ENCODE measurements at regions not wholly inside any gene's neighbourhood (a gene's known extent, or its start where the extent isn't known, plus 50 kb on each side); places are given as distances from the start of the nearest gene placed in this dataset.

DNA sequence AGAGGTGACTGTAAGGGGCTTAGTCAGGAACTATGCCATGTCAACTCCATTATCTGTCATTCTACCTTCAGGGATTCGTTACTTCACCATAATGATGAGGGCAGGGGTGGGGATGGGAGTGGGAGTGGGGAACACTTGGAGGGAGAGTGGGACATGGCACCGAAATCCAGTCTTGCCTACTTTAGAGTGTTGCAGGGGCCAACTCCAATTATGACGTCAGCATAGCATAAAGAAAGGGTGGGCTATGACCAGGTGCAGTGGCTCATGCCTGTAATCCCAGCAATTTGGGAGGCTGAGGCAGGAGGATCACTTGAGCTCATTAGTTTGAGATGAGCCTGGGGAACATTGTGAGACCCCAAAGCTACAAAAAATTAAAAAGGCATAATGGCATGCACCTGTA is 512.2 kb downstream of the GATA3 start:
- H3K4me3 ChIP-seq (ENCODE audit: low read depth, low read length) = no peak overlapping the region

DNA sequence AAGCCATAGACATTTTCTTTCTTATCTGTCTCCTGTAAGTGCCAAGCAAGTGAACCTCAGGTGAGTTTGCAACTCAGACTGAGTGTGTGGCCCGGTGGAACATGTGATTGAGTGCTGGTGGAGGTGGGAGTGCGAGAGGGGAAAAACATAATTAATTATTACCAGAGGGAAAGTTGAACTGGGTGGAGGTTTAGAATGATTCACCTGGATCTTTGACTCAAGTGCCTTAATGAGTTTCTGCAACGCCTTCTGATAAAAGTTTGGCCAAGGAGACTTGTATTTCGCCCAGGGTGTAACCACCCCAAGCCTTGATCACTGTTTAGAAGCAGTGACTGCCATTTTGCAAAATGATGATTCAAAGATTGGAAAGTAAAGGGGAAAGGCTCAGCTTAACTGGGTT is 513.9 kb downstream of the GATA3 start:
- TF ChIP-seq, protein P1, sequence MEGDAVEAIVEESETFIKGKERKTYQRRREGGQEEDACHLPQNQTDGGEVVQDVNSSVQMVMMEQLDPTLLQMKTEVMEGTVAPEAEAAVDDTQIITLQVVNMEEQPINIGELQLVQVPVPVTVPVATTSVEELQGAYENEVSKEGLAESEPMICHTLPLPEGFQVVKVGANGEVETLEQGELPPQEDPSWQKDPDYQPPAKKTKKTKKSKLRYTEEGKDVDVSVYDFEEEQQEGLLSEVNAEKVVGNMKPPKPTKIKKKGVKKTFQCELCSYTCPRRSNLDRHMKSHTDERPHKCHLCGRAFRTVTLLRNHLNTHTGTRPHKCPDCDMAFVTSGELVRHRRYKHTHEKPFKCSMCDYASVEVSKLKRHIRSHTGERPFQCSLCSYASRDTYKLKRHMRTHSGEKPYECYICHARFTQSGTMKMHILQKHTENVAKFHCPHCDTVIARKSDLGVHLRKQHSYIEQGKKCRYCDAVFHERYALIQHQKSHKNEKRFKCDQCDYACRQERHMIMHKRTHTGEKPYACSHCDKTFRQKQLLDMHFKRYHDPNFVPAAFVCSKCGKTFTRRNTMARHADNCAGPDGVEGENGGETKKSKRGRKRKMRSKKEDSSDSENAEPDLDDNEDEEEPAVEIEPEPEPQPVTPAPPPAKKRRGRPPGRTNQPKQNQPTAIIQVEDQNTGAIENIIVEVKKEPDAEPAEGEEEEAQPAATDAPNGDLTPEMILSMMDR (IDR thresholded peaks at IDR 0.05; ENCODE audit: borderline replicate concordance, insufficient read depth, low read depth, low read length) = no peak
- no peak overlapping the region for H3K4me3 ChIP-seq (ENCODE audit: low read depth, low read length)

More for the DNA sequence above, 512.2 kb downstream of the GATA3 start:
- TF ChIP-seq, protein P1 (IDR thresholded peaks at IDR 0.05; ENCODE audit: borderline replicate concordance, insufficient read depth, low read depth, low read length) = no peak

DNA sequence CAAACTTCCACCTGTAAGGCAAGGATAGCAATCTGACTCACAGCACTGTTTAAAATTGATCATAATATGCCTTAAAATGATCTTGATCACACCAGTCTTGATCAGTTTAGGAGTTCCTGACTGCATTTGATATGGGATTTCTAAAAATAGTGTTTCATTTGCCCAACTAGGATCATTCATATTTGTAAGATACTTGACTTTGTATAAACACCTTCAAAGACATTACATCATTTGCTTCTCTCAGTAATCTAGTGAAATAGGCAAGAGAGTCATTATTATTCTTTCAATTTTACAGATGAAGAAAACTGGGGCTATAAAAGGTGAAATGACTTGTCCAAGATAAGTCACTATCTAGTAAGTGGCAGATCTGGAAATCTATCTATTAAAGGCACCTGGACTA is 521.1 kb downstream of the GATA3 start:
- TF ChIP-seq, protein P1 (IDR thresholded peaks at IDR 0.05; ENCODE audit: borderline replicate concordance, insufficient read depth, low read depth, low read length) = no peak
- H3K4me3 ChIP-seq (ENCODE audit: low read depth, low read length) = no peak overlapping the region

DNA sequence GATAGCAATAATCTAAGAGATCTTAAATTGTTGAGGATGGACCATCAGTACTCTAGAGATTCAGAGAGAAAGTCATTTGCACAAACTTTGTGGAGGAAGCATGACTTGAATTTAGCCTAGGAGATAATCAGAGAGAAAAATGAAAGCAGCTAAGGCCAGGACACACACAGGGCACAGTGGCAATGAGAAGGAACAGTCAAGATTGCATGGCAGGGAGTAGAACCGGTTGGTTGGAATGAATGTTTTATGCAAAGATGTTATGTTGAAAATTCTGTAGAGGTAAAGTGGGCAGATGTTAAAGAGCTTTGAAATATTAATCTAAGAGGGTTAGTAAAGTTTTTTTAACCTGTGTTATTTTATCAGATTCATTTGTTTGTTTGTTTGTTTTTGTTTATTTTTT is 521.8 kb downstream of the GATA3 start:
- TF ChIP-seq, protein P1 (IDR thresholded peaks at IDR 0.05; ENCODE audit: borderline replicate concordance, insufficient read depth, low read depth, low read length) = no peak
- H3K4me3 ChIP-seq (ENCODE audit: low read depth, low read length) = no peak overlapping the region

DNA sequence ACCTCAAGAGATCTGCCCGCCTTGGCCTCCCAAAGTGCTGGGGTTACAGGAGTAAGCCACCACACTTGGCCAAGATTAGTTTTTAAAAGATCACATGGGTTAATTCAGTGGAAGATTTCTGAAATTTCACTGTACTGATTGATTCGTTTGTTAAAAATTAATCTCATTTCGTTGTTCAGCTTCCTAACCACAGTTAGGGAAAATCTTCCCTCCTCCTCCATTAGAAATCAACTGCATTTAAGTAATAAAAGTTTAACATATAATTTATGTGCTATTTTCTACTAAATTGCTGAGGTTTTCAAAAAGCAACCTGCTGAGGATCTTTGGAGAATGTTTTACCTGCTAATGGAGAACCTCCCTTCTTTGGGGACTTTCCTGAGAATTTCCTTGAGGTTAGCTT is 522.4 kb downstream of the GATA3 start:
- TF ChIP-seq, protein P1 (IDR thresholded peaks at IDR 0.05; ENCODE audit: borderline replicate concordance, insufficient read depth, low read depth, low read length) = no peak
- H3K4me3 ChIP-seq (ENCODE audit: low read depth, low read length) = no peak overlapping the region

DNA sequence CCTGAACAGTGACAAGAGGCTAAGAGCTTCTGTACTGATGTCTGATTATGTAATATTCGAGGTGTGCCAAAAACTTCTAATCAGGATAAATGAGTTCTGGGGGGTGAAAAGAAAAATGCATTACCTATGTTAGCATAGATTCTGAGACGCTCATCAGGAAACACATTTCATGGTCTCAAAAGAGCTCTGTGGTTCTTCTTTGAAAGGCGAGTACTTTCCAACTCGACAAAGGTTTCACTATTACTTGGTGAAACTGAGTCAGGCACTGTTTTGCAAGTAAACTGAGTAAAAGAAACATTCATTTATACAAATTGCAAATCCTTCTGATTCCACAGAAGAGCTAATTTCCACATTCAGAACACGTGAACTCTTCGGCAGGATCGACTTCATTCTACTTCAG is 523.2 kb downstream of the GATA3 start:
- TF ChIP-seq, protein P1 (IDR thresholded peaks at IDR 0.05; ENCODE audit: borderline replicate concordance, insufficient read depth, low read depth, low read length) = no peak
- H3K4me3 ChIP-seq (ENCODE audit: low read depth, low read length) = no peak overlapping the region

DNA sequence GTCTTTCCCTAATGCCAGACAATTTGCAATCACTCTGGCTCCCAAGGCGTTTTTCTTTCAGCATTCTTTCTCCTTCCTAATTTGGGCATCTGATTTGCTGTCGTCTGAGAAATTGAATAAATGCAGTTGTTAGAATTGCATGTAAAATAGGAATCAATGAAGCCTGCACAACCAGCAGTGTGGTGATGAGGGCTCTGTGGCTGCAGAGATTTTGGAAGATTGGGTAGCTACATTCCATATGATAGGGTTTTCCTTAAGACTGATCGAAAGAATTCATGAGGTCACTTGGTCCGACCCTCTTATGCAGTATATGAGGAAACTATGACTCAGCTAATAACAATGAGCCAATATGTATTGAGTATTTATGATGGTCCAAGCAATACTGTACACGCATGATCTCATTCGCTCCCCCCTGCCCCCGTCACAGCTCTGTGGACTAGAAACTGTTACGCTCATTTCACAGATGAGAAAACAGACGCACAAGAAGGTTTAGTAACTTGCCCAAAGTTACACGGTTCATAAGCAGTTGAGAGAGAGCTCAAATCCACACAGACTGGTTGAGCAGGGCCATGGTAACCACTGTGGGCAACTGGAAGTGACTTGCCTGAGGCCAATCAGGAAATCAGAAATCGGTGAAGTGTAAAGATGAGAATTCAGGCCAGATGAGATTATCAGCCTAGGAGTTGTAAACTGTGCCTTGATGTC is 527.2 kb downstream of the GATA3 start:
- TF ChIP-seq, protein P1 (IDR thresholded peaks at IDR 0.05; ENCODE audit: borderline replicate concordance, insufficient read depth, low read depth, low read length) = no peak
- no peak overlapping the region for H3K4me3 ChIP-seq (ENCODE audit: low read depth, low read length)

Measured in GM12875 (cell line).